ENCODE measurements at regions not wholly inside any gene's neighbourhood (a gene's known extent, or its start where the extent isn't known, plus 50 kb on each side); places are given as distances from the start of the nearest gene placed in this dataset.

- TF ChIP-seq, protein P1, sequence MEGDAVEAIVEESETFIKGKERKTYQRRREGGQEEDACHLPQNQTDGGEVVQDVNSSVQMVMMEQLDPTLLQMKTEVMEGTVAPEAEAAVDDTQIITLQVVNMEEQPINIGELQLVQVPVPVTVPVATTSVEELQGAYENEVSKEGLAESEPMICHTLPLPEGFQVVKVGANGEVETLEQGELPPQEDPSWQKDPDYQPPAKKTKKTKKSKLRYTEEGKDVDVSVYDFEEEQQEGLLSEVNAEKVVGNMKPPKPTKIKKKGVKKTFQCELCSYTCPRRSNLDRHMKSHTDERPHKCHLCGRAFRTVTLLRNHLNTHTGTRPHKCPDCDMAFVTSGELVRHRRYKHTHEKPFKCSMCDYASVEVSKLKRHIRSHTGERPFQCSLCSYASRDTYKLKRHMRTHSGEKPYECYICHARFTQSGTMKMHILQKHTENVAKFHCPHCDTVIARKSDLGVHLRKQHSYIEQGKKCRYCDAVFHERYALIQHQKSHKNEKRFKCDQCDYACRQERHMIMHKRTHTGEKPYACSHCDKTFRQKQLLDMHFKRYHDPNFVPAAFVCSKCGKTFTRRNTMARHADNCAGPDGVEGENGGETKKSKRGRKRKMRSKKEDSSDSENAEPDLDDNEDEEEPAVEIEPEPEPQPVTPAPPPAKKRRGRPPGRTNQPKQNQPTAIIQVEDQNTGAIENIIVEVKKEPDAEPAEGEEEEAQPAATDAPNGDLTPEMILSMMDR (conservative IDR thresholded peaks at IDR 0.05) = no peak
- TF ChIP-seq EZH2 (IDR thresholded peaks at IDR 0.05; ENCODE audit: low read depth) = no peak
Observed at GRCh38 chr16:86108062-86108461, 209.1 kb downstream of the IRF8 start.

Measured in PC-9 (cell line).